Liver (tissue), 3 donors: ENCODE measurements at regions not wholly inside any gene's neighbourhood (a gene's known extent, or its start where the extent isn't known, plus 50 kb on each side); places are given as distances from the start of the nearest gene placed in this dataset.
"Not testable (repeated sequence)": the region's sequence is repeated elsewhere in the genome, so short reads cannot be mapped to it uniquely, and the experiment has no call there.

Experiments
- CTCF ChIP-seq: fragments of 150-350 bp; IDR thresholded peaks from 2 replicates; pipeline ENCODE4 v1.5.1; 2017; ENCODE audit warnings: improper control_type of control experiment, low read depth, low read length; ENCODE audit not compliant: missing input control
- EGR1 ChIP-seq, 2 donors: IDR thresholded peaks; 2 replicates each; pipeline ENCODE4 v1.6.1; 2016 to 2018; ENCODE audit warnings: antibody characterized with exemption in 2 of 2, low read depth in 2 of 2
- JUND ChIP-seq, 2 donors: IDR thresholded peaks; 2 replicates each; pipeline ENCODE4 v1.6.1; 2016; ENCODE audit warnings: antibody characterized with exemption in 2 of 2
- RAD21 ChIP-seq, 2 donors: IDR thresholded peaks; 2 replicates each; pipeline ENCODE4 v1.6.1; 2016; ENCODE audit warnings: antibody characterized with exemption in 2 of 2, mild to moderate bottlenecking in 2 of 2
- SP1 ChIP-seq: IDR thresholded peaks from 2 replicates; pipeline ENCODE4 v1.6.1; 2018; ENCODE audit warnings: antibody characterized with exemption, mild to moderate bottlenecking
- TAF1 ChIP-seq: conservative IDR thresholded peaks from 2 replicates; pipeline ENCODE4 v1.6.1; 2016; ENCODE audit warnings: antibody characterized with exemption, mild to moderate bottlenecking
- YY1 ChIP-seq: IDR thresholded peaks from 2 replicates; pipeline ENCODE4 v1.6.1; 2016; ENCODE audit warnings: antibody characterized with exemption, mild to moderate bottlenecking
- TF ChIP-seq, protein P1 (sequence below): IDR thresholded peaks from 2 replicates; pipeline ENCODE4 v1.6.1; 2016; ENCODE audit warnings: antibody characterized with exemption, mild to moderate bottlenecking
- TF ChIP-seq, protein P2 (sequence below): IDR thresholded peaks from 2 replicates; pipeline ENCODE4 v1.6.1; 2016; ENCODE audit warnings: antibody characterized with exemption
- donor health status: healthy.
- donor health status: healthy.

DNA sequence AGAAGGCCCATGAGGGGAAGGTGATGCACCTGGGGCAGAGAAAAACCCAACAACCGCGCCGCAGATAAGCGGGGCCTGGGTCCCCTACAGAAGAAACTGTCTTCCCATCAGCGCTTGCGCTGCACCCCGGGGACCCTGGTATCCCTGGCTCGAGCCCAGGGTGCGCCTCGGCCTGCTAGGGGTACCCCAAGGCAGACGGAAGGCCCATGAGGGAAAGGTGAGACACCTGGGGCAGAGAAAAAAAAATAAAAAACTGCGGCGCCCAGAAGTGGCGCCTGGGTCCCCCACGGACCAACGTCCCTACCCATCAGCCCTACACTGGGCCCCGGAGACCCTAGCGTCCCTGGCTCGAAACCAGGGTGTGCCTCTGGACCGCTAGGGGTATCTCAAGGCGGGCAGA lies 190.8 kb downstream of the POTEM start:
- not testable (repeated sequence) for TF ChIP-seq CTCF; TAF1; RAD21 (IDR thresholded peaks at IDR 0.05); SP1; JUND (IDR thresholded peaks at IDR 0.05); YY1; EGR1 (IDR thresholded peaks at IDR 0.05; ENCODE audit: low read depth in 2 of 2)
- TF ChIP-seq, protein P1, sequence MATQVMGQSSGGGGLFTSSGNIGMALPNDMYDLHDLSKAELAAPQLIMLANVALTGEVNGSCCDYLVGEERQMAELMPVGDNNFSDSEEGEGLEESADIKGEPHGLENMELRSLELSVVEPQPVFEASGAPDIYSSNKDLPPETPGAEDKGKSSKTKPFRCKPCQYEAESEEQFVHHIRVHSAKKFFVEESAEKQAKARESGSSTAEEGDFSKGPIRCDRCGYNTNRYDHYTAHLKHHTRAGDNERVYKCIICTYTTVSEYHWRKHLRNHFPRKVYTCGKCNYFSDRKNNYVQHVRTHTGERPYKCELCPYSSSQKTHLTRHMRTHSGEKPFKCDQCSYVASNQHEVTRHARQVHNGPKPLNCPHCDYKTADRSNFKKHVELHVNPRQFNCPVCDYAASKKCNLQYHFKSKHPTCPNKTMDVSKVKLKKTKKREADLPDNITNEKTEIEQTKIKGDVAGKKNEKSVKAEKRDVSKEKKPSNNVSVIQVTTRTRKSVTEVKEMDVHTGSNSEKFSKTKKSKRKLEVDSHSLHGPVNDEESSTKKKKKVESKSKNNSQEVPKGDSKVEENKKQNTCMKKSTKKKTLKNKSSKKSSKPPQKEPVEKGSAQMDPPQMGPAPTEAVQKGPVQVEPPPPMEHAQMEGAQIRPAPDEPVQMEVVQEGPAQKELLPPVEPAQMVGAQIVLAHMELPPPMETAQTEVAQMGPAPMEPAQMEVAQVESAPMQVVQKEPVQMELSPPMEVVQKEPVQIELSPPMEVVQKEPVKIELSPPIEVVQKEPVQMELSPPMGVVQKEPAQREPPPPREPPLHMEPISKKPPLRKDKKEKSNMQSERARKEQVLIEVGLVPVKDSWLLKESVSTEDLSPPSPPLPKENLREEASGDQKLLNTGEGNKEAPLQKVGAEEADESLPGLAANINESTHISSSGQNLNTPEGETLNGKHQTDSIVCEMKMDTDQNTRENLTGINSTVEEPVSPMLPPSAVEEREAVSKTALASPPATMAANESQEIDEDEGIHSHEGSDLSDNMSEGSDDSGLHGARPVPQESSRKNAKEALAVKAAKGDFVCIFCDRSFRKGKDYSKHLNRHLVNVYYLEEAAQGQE: not testable (repeated sequence)
- TF ChIP-seq, protein P2, sequence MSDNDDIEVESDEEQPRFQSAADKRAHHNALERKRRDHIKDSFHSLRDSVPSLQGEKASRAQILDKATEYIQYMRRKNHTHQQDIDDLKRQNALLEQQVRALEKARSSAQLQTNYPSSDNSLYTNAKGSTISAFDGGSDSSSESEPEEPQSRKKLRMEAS: not testable (repeated sequence)
